ENCODE measurements at regions not wholly inside any gene's neighbourhood (a gene's known extent, or its start where the extent isn't known, plus 50 kb on each side); places are given as distances from the start of the nearest gene placed in this dataset.
"Not testable (repeated sequence)": the region's sequence is repeated elsewhere in the genome, so short reads cannot be mapped to it uniquely, and the experiment has no call there.

DNA sequence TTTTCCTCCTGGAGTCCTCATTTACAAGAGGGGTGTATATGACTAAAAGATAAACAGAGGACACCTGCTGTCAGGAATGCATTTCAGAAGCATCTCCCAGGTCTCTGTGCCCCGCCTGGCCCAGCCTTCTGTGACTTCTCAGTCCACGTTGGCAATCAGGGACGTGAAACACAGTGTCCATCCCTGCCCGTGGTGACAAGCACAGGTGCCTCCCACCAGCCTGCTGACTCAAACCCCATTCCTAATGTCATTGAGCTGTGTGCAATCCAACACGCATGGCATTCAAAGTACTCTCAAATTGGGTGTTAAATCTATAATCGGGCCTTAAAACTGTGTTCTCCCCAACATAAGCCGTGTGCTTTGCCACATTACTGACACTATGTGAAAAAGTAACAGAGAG lies 343.2 kb downstream of the EIPR1 start:
- no peak for DNase-seq

GRCh38 chr2:3033315-3033714 lies 344.3 kb downstream of the EIPR1 start:
- DNase-seq = no peak

GRCh38 chr2:3030791-3031190 lies 346.8 kb downstream of the EIPR1 start:
- DNase-seq = not testable (repeated sequence)

- DNase-seq = no peak
Observed at GRCh38 chr2:3025984-3026383, 351.6 kb downstream of the EIPR1 start.

DNA sequence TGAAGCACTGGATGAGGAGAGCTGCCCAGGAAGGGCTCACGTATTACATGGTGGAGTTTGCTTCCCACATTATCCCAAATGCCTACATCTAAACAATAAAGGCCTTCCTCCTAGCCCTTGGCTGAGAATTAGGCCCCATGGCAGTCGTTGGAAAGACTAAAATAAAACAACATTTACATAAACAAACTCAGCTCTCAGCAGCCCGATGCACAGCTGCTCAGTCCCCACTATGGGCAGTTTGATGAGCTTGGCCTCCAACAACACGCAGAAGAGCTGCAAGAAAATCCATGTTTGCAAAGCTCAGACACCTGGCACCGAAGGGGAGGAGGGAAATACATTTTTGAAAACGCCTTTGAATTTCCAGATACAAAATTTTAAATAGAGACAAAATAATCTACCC lies 352.4 kb downstream of the EIPR1 start:
- DNase-seq = no peak

DNA sequence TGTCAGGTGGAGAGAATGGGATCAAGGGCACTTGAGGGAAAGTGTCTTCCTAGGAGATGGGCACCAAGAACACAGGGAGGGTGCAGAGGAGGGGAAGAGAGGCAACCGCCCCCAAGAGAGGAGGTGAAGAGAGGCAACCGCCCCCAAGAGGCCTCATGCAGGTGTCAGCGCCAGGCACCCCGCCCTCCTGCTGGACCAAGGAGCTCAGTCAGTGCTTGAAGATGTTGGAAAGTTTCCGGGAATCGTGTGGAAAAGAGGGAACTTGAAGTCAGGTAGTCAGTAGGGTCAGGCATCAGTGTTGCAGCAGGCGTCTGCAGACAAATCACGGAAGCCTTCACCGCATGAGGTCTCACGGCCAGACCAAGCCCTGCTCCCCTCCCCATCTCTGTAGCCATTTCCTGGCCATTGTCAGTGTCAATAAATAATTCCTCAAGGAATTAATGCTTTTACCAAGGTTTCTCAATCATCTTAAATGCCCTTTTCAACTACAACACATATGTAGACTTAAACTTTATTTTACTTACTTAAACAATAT lies 353.1 kb downstream of the EIPR1 start:
- no peak for DNase-seq

DNA sequence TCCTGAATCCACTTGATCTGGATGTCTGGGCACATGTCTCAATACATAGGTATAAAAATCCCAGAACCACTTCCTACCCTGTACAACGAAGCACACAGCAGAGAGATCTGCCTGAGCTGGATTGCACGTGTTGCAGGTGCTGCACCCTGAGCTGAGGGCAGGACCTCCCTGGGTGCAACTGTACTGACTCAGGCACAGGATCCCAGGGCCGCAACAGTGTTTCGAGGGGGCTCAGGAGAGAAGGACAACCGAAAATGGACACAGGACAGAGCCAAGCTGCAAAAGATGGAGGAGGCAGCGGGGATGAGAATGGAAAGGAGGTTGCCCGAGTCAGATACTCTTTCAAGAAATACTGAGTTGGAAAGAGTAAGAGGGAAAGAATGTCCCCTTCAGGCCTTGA lies 354.1 kb downstream of the EIPR1 start:
- DNase-seq = no peak

- DNase-seq = no peak
Observed at GRCh38 chr2:3022841-3023372, 354.7 kb downstream of the EIPR1 start.

DNA sequence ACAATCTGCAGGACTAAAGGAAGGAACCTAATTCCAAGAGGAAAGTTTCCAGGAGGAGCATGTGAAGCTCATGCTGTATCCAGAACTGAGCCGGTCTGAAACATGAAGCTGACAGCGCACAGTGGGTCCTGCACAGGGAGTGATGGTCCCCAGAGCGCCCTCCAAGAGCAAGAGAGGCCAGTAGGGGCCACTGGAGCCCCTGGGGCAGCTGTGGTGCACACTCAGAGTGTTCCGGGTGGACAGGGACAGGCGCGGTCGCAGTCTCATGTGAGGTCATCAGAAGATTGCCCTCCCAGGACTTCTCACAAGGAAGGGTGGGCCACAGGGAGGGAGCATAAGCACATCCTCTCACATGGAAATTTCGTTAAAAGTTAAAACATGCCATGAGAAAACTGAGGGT lies 355.9 kb downstream of the EIPR1 start:
- no peak for DNase-seq

- DNase-seq = no peak
Observed at GRCh38 chr2:3010001-3010400, 367.6 kb downstream of the EIPR1 start.

- DNase-seq = no peak
Observed at GRCh38 chr2:3009483-3009882, 368.1 kb downstream of the EIPR1 start.

GRCh38 chr2:3009005-3009404 lies 368.6 kb downstream of the EIPR1 start:
- DNase-seq = no peak

DNA sequence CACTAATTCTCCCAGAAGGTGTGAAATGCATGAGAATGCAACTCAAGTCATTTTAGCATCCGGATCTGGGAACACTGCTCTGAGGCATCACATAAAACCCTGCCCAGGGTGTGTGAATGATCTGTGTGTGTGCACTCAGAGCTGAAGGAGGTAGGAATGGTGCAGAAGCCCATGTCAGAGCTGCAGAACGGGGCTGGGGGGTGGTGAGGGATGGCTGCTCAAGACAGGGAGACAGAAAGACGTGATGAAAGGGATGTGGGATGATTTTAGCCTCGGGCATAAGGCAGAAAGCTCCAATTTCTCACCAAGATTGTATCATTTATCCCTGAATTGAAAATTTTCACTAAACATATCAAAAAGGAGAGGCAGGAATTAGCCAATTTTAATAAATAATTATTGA lies 369.1 kb downstream of the EIPR1 start:
- no peak for DNase-seq

- no peak for DNase-seq
Observed at GRCh38 chr2:3007135-3007534, 370.5 kb downstream of the EIPR1 start.

DNA sequence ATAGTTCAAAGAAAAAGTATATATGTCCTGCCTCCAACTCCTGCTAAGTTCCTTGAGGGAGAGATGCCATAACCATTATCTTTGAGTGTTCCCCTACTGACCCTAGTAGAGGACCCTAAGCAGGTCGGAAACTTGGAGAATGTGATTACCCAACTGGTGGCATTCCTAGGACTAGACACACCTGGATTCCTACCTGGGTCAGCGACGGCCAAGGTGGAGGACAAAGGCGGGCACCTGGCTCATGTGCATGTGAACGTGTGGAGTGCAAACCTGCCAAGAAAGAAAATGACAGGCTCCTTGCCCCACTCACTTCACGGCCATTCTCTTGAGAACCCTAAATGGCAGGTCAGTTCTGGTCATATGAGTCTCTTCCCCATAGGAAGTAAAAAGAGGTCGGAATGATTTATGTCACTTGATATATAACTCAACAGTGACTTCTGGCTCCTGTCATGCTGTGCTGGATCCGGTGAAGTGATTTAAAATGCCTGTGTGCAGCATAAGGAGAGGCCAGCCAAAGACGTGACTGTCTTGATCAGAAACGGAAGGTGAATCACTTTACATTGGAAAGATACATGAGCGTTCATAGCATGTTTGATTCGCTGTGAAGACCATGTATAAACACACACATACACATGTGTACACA lies 371.6 kb downstream of the EIPR1 start:
- DNase-seq = no peak

DNA sequence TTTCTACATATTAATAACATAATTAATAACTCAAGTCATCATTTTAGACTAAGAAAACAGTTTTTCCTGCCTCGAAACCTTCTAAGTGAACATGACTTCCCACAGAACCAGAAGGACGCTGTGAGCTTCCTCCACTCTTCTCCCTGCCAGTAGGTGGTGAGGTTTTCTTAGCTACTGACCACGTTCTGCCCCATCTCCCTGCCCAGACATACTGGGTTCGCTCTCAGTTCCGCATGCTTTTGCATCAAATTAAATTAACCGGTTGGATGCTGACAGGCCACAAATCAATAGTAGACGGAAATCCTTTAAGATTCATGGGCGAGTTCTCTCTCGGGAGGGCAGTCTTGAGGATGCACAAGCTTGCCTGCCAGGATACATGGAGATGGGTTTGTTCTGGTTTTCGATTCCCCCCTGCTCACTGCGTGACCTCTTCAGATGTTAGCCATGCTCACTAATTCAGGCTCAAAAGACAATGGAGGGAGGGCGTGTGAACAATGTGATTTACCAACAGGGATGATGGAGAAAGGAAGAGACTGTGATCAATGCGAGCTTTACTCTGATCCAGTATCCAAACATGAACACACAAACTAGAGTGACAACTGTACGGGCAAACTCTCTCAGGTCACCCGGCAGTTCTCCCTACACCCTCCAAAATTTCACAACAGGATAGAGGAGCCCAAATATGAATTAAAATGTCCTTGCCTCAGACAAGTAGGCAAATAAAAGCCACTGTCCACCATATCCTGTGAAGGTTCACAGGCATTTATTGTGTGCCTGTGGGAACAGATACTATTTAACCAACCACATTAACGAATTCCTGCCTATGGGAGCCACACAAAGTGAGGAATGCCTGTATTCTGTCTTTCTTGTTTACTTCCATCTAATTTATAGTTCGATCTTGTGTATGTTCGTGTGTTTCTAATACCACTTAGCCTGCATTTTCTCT lies 375.7 kb downstream of the EIPR1 start:
- no peak for DNase-seq

DNA sequence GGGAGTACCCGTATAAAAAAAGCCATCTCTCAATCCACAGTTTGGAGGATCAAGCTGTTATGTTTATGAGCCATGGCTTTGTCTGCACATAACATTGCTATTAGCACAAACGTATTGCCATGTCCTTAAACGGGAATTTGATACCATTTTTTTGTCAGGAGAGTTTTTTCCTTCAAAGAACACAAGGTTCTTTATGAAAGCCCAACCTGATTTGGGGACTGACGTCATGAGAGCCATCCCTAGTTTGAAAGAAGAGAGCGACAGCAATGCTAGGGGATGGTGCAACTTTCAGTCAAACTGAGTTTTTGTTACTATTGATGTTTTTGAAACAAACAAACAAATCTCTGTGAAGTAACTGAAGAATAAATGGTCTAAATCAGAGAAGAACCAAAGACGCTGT lies 376.6 kb downstream of the EIPR1 start:
- no peak for DNase-seq

GRCh38 chr2:3000125-3000524 lies 377.5 kb downstream of the EIPR1 start:
- no peak for DNase-seq

GRCh38 chr2:2998971-2999370 lies 378.6 kb downstream of the EIPR1 start:
- no peak for DNase-seq

DNA sequence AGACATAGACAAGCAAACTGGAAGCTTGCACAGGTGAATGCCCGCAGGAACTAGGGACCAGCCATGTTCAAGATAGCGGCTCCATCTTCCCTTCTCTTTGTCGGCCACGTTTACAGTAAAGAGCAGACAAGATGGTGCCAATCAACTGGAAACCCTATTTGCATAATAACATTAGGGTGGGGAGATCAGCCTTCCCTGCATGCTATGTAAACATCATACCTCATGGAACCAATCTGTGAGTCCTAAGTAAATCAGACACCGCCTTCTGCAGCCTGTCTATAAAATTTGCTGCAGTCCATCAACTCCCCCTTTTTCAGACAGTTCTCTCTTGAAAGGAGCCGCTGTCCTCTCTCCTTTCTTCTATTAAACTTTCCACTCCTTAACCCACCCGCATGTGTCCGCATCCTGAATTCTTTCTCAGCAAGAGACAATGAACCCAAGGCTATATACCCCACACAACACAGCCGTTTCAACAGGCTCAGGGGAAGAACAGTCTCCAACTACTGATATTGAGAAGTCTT lies 384.4 kb downstream of the EIPR1 start:
- no peak for DNase-seq

- DNase-seq = no peak
Observed at GRCh38 chr2:2992634-2993033, 385.0 kb downstream of the EIPR1 start.

- no peak for DNase-seq
Observed at GRCh38 chr2:2985020-2985419, 392.6 kb downstream of the EIPR1 start.

GRCh38 chr2:2981000-2981399 lies 396.6 kb downstream of the EIPR1 start:
- no peak for DNase-seq

DNA sequence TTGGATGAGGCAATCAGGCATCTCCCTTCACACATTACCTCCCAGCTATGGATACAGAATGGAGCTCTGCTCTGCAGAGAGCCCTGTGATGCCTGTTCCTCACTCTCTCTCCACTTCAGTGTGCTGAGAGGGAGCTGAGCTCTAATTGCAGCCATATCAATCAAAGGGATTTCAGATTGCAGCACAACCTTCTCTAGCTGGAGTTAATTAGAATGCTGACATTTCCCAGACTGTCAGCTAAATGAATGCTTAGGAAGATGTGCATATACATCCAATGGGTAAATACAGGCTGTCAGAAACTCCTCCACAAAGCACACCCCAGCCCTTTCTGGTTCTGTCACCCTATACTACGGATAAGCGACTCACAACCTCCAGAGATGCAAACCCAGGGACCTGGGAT lies 402.6 kb downstream of the EIPR1 start:
- DNase-seq = no peak

All from NCI-H1694 treated with DMSO at 0.1 percent for 48 hours (cell line).